T-helper 1 cell (primary cell): ENCODE measurements at regions not wholly inside any gene's neighbourhood (a gene's known extent, or its start where the extent isn't known, plus 50 kb on each side); places are given as distances from the start of the nearest gene placed in this dataset.

Experiments
- DNase-seq, 5 donors: peaks; one replicate each; pipeline ENCODE4 v3.0.0-alpha.2; 2012 to 2020

DNA sequence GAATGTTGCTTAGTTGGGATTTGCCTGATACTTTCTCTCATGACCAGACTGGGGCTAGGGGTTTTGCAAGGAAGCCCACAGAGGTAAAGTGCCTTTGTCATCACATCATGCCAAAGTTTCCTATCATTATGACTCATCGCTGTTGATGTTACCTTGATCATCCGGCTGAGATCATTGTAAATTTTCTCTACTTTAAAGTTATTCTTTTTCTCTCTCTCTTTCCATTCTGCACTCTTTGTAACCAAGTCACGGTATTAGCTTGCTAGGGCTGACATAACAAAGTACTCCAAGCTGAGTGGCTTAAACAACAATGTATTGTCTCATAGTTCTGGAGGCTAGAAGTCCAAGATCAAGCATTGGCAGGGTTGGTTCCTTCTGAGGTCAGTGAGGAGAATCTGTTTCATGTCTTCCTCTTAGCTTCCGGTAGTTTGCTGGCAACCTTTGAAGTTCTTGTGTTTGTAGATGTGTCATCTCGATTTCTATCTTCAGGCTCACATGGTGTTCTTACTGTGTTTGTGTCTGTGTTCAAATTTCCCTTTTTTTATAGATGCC is 113.0 kb downstream of the DTHD1 start:
- DNase-seq: peak in 4 of 5 donors; percentile 25 to 90 (median 37)

DNA sequence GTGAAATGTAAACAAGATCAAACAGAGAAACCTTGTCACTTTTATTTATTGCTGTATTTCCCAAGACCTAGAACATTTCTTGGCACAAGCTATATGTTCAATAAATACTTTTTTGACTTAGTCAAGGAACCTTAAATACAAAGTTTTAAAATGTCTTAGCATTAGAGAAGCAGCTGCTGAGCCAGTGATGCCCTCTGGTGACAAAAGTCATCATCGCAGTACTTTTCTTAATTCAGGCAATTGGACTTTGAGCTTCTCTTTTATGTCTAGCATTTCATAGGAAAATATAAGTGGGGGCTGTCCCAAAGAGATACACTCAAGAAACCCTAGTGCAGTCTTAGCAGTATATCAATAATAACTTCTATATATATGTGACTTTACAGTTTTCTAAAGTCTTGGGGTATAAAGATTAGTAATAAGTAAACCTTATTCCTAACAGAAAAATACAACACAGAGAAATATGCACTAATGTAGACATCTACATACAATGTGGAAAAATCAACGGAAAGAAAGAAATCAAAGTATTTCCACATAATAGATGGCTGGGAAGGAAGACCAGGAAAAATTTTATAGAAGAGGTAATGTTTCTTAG is 118.4 kb downstream of the DTHD1 start:
- peak in 4 of 5 donors; percentile 23 to 52 (median 34) for DNase-seq

DNA sequence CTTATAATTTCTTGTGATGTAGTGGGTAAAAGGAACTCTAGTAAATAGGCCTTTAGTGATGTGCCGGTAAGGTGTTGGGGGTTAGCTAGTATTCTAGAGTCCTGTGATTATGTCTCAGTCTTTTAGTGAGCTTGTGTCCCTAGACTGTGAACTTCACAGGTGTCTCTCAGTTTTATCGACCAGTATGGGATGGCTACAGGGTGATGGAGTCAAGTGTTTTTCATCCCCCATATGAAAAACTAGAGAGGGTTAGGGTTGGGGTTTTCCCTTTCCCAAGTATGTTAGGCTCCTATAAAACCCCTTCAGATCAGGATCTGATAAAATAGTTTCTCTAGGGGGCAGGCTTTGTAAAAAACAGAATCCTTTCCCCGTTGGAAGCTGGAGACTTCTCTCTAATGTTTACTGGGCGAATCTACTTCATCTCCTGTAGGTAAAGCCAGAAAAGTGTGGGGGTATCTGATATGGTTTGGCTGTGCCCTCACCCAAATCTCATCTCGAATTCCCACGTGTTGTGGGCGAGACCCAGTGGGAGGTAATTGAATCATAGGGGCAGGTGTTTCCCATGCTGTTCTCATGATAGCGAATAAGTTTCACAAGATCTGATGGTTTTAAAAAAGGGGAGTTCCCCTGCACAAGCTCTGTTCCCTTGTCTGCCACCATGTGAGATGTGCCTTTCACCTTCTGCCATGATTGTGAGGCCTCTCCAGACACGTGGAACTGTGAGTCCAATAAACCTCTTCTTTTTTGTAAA is 120.8 kb downstream of the DTHD1 start:
- no peak for DNase-seq

DNA sequence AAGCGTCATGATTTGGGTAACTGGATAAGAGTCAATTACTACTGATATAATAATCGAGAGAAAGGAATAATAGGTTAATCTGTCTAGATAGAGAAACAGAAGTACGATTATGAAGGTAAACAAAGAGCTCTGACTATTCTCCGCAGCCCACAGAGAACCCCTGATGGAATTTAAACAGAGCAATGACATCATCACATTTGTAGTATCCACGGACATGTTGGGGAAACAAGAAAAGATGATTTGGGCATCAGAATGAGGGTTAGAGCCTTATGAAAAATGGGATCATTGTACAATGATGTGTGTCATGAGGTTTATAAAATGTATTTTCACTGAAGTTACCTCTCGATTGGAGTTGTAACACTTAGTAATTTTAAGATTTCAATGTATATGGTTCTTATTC is 129.9 kb downstream of the DTHD1 start:
- DNase-seq: no peak

DNA sequence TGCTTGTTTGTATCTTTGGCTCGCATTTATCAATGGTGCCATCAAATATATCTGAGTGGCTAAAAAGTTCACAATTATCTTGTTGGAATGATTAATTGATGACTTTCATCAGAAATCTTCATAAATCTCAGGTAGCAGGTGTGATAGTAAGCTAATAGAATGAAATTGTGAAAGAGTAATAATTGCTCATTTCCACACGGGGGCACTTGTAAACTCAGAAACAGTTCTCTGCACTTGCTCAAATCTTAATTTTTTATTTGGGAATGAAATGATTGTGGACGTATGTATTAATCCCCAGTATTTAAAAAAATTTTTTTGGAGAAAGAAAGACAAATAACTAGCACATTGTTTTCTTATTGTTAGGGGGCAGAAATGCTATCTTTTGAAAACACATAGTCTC is 132.8 kb downstream of the DTHD1 start:
- DNase-seq: no peak

DNA sequence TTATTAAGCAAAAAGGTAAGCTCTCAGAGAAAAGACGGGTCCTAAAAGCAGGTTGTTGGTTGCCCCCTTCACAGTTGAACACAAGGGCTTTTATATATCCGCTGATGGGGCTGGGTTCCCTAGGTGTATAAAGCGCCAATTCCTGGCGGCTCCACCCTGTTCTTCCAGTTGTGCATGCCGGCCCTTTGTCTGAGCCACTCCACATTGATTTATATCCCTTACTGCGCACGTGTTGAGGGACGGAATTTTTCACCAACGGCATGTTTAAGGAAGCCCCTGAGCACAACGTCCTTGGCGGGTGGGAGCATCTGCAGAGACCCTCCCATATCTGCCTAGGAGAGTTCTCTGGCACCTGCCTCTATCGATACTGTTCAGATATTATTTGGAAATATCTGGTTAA is 135.7 kb downstream of the DTHD1 start:
- no peak for DNase-seq

DNA sequence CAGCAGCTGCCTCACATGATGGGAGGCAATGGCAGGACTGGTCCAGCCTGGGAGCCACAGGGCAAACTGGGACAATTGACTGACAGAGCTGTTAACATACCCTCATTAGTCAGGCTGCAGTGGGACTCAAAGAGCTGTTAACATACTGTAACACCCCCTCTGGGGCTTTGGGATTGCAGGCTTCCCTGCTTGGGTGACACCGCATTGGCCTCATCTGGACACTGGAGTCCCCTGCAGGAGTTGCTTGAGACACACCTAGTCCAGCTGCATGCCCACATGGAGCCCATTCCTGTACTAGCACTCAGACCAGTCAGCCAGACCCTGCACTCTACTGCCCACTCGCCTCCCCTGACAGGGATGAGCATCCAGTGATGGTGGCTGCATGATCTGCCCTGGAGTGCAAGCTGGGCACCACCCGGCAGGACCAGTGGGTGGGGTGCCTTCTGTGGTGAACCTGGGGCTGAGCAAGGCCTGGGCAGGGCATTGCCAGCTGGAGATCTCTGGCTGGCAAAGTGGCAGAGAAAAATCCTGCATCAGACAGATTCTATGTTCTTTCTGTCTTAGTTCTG is 138.8 kb downstream of the DTHD1 start:
- DNase-seq: no peak

DNA sequence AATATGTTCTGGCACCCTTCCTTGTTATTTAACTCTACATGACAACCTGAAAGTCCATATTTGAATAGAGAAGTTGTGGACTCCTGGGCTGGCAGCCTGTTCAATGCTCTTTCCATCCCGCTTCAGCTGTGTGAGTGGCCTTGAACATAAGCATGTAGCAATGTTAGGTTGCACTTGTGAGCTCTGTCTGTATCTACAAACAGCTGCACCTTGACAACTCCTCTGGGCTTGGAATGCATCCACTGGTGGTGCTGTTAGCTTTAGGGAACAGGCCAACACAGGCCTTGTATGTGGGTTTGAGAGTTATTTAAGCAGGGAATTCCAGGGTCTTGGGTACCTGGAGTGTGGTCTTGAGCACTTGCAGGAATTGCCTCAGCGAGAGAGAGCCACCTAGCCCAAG is 141.2 kb downstream of the DTHD1 start:
- no peak for DNase-seq

DNA sequence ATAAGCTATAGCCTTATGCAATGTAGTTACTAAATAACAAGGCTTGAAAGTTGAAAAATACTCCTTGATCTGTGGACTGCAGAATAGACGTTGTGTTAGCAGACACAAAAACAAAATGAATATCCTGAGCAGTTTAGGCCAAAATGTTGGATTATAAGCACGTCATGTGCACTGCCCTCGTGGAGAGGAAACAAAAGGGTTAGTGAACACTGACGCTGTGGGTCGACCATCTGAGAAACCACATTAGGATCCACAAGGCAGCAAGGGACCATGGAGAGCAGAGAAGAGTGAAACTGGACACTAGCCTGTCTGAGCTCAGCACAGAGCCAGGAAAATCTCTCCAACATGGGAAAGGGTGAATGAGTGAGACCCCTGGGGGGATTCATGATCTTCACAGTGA is 145.3 kb downstream of the DTHD1 start:
- DNase-seq: no peak

DNA sequence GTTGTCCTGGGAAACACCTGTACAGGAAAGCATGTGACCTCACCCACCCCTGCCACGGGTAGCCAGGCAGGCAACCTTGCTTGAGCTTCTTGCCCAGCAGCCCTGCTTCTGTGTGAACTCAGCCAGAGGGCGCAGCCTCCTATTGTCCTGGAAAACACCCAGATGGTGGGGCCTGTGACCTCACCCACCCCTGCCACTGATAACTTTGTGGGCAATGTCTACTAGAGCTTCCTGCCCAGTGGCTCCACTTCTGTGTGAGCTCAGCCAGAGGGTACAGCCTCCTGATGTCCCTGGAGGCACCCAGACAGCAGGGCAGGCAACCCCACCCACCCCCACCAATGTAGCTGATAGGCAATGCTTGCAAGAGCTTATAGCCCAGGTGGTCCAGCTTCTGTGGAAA is 146.3 kb downstream of the DTHD1 start:
- DNase-seq: no peak

DNA sequence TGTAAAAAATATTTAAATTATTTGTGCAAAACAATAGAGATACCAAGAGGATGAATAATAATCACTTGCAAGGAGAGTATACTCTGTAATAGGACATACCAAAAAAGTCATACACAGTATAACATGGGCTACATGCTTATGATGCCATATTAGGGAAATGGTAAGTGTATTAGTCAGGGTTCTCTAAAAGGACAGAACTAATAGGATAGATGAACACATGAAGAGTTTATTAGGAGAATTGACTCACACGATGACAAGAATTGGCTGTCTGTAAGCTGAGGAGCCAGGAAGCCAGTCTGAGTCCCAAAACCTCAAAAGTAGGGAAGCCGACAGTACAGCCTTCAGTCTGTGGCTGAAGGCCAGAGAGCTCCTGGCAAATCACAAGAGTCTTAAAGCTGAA is 151.2 kb downstream of the DTHD1 start:
- no peak for DNase-seq

DNA sequence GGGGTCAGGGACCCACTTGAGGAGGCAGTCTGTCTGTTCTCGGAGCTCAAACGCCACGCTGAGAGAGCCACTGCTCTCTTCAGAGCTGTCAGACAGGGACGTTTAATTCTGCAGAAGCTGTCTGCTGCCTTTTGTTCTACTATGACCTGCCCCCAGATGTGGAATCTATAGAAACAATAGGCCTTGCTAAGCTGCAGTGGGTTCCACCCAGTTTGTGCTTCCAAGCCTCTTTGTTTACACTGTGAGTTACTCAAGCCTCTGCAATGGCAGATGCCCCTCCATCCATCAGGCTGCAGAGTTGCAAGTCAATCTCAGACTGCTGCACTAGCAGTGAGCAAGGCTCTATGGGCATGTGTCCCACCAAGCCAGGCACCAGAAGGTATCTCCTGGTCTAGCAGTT is 158.1 kb downstream of the DTHD1 start:
- DNase-seq: no peak

DNA sequence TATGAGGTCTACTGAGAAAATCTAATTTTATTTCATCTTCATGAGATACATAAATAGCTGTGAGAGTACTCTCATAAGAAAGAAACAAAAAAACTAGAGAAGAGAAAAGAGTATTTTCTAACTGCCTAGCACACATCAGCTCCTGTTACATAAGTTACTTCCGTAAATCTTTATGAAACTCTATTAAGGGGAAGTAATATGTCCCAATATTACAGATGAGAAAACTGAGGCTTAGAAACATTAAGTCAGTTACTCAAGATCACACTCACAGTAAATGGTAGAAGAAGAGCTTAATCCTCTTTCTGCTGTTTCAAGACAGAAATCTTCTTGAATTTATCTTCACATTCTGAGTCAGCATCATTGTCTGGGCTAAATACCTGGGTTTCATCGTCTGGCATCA is 164.1 kb downstream of the DTHD1 start:
- no peak for DNase-seq

DNA sequence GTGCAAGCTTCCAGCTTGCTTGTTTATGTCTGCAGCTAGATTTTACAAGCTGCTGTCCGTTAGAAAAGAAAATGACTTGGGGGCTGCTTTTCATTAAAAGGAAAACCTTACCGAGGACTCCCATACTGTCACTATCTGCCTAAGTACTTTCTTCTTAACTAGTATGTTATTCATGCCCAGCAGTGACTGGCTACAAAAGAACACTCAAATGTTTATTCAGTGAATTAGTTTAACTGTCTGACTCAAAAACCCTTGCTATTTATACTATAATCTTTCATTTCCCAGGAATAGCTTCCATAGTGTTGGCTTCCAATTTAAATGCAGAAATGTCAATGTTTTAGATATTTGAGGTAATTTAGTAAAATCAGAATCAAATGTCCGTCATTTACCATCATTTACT is 164.9 kb downstream of the DTHD1 start:
- no peak for DNase-seq

DNA sequence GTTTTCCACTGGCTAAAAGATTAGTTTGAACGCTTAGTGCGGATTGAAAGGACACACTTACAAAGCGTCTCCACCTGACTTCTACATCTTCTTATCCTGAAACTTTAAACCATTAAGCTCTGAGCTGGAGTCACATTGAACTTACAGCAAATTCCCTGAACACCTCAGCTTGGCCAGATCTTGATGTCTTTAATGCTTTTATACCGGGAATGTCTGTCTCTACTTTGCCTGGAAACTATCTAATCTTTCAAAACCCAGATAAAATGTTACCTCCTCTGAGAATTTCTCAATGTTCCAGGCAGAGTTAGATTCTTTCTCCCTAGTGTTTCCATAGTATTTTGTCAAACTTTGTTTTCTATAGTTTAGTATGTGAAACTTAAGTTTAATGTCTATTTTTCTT is 179.9 kb downstream of the DTHD1 start:
- no peak for DNase-seq

DNA sequence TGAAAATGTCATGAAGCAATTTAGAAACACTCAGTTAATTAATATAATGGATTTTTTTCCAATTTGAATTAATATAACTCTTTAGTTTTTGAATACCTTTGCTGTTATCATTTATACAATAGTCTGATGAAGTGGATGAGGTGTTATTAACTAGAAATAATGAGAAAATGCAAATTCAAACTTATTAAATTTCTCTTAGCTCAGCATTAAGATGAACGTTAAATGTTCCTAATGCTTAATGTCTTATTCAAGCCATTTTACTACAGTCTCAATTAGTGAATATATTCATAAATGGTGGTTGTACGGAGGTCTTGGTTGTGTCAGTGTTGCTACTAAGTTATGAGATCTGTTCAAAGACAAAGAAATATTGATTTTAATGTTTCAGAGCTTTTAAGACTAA is 186.3 kb downstream of the DTHD1 start:
- no peak for DNase-seq

DNA sequence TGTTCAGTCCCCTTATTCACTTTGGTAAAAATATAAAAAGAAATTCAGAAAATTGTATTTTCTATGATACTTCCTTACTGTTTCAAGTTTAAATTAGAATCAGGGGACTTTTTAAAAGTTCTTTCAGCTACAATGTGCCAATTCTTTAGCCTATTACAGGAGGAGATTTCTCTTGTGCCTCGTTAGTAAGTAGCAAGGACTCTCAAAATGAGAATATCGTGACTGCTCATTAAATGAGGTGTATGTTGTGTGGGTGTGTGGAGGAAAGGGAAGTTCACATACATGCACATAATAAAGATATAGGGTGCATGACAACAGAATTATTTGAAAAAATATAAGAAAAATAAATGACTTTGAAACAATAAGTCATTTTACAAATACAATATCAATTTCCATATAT is 190.5 kb downstream of the DTHD1 start:
- DNase-seq: no peak

DNA sequence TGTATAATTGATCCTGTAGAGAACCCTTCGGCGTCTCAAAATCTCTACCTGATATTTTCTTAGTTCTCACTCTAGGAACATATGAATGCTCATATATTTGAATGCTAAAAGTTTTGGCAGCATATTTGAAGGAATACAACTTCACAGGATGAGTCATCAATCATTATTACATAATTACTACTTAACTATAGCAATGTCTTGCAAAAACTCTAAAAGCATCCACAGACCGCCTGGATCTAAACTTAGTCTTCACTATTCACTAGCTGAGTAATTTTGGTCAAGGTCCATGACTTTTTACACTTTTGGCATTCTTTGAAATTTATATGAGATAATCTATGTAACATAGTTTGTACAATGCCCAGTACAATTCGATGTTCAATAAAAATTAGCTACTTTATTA is 194.7 kb downstream of the DTHD1 start:
- no peak for DNase-seq

DNA sequence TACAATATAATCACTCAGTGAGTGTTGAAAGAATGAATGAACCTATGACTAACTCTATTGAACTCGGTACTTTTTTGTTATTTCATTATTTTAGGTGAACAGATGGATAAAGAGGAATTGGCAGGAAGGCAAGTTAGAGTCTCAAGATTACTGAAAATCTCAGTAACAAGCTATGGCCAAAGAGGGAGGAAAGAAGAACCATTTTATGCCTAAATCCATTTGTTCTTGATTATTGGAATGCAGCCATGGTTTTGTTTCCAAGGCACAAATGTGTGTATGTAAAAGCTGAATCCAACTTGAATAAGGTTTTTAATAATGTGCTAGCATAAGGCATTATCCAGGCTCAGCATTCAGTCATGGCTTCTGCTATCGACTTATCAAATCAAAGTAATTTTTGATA is 196.4 kb downstream of the DTHD1 start:
- DNase-seq: no peak

DNA sequence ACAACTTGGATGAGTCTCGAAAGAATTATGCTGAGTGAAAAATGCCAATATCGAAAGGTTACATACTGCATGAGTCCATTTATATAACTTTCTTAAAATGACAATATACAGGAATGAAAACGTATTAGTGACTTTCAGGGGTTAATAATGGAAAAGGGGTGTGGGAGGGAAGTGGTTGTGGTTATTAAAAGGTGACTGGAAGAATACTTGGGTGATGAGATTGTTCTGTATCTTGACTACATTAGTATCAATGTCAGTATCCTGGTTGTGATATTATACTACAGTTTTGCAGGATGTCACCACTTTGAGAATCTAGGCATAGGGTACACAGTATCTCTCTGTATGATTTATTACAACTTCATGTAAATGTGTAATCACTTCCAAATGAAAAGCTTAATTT is 204.5 kb downstream of the DTHD1 start:
- no peak for DNase-seq

DNA sequence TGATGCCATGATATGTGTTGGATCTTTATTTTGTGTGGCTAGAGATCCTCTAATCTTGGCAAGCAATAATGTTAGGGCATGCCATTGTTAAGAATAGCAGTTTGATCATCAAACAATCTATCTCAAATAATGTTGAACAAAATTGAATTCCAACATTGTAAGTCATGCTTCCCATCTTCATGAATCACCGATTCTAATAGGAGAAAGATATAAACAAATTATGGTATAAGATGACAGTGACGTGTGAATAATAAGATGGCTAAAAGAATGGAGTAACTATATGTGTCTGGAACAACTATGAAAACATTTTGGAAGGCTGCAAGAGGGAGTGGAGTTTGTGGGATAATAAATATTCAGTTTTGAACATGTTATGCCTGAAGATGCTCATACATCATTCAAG is 208.4 kb downstream of the DTHD1 start:
- no peak for DNase-seq

DNA sequence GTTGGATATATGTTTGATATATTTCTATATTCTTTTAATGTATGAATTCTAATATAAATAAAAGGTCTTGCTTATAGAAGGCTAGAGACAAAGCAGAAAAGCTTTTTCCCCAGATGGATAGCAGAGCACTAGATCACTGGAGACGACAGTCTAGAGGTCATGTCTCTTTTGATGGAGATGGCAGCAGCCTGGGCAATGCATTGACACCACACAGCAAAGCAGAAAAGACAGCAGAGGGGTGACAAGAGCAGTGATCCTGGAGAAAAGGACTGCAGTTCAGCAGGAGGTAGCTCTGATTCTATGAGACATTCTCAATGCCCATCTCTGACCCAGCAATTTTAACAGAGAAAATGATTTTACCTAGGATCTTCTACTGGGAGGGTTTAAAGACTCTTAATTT is 210.6 kb downstream of the DTHD1 start:
- DNase-seq: no peak

DNA sequence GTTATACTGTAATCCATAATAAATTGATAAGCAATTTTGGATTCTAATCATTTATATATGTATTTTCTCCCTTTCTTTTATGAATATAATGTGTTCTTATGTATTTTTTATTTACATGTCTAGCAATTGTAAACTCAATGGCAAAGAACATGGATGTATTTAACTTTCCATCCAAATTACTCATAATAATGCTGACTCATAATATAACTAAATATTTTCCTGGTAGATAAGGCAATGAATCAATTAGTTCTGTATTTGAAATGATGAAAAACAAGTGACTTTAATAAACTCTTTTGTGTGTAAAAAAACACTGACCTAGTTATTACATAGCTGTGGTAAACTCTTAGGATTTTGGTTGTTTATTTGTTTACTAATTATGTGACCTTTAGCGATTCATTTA is 211.2 kb downstream of the DTHD1 start:
- no peak for DNase-seq

DNA sequence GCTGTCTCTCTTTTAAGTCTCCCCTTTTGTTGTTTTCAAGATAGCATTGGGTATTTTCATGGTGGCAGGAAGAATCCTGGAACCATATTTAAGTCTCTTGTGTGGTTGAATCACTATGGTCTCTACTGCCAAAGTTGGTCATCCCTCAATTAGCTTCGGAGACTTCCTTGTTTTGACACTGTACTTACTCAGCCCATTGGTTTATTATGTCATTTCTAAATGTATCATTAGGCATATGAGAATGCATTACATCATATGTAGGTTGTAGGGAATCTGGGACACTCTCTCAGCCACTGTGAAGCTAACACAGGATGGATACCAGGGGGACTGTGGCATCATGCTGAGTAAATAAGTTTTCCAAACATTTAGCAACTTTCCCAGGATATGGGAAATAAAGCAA is 211.8 kb downstream of the DTHD1 start:
- no peak for DNase-seq
